HCT116 (cell line): ENCODE measurements at regions not wholly inside any gene's neighbourhood (a gene's known extent, or its start where the extent isn't known, plus 50 kb on each side); places are given as distances from the start of the nearest gene placed in this dataset.

Experiments
- ATAC-seq: fragments of 200-7000 bp; cut with Tn5 transposase; 2 replicates; pipeline ENCODE4 v1.9.1; 2020; ENCODE audit warnings: mild to moderate bottlenecking, moderate library complexity
- BruUV-seq: library from RNA; stranded (reverse); fragments of 400-500 nt; replicated peaks from 2 replicates; lab custom pipeline; 2021; lab: Mats Ljungman, UMichigan
- CTCF ChIA-PET: fragments of 300-600 bp; sonication (Branson Sonifier 250); formaldehyde crosslinking; loops from one replicate; lab custom pipeline; 2021; ENCODE audit warnings: antibody characterized with exemption; lab: Charles Lee
- POLR2A ChIA-PET: fragments of 300-600, 350-600 bp; sonication (Branson Sonifier 250); formaldehyde crosslinking; loops from one replicate; lab custom pipeline; 2021; ENCODE audit warnings: antibody characterized with exemption; lab: Charles Lee
- RAD21 ChIA-PET, 2 experiments: fragments of 300-600 bp; sonication (Branson Sonifier 250); formaldehyde crosslinking; loops; one replicate each; lab custom pipeline; 2023; ENCODE audit warnings: low total read pairs in 2 of 2; ENCODE audit not compliant: uncharacterized antibody in 2 of 2, unreplicated experiment in 2 of 2, low non-redundant PET in 1 of 2; lab: Charles Lee
- DNase-seq: peaks from one replicate; pipeline ENCODE4 v3.0.0-alpha.2; 2010; ENCODE audit warnings: low read depth, low spot score
- H2AFZ ChIP-seq: fragments of 200-600 bp; shearing (Covaris generic), sonication (generic); 2 replicates; pipeline ENCODE4 v1.6.1; 2017; ENCODE audit warnings: low read depth, mixed run types, mixed read lengths, antibody characterized with exemption, low read length; ENCODE audit not compliant: poor library complexity, severe bottlenecking
- H3K27ac ChIP-seq: 2 replicates; pipeline ENCODE4 v1.5.1; 2012; ENCODE audit warnings: low read depth, low read length
- H3K27me3 ChIP-seq: fragments of 200-600 bp; sonication (generic); 2 replicates; pipeline ENCODE4 v1.6.1; 2016; ENCODE audit warnings: mixed run types, low read length, mixed read lengths; ENCODE audit not compliant: insufficient read depth
- H3K36me3 ChIP-seq, 2 experiments: fragments of 200-500 bp in 1 of 2; fragments of 200-600 bp in 1 of 2; sonication (Bioruptor generic) in 1 of 2; sonication (generic) in 1 of 2; 2 replicates each; pipeline versions ENCODE4 v1.5.1 to v1.6.1; 2014 to 2016; ENCODE audit warnings: low read length in 2 of 2, inconsistent platforms in 1 of 2, mixed read lengths in 1 of 2, mixed run types in 1 of 2; ENCODE audit not compliant: insufficient read depth in 2 of 2, control insufficient read depth in 1 of 2
- H3K4me1 ChIP-seq, 2 experiments: fragments of 200-600 bp in 1 of 2; sonication (generic) in 1 of 2; 2 replicates each; pipeline versions ENCODE4 v1.5.1 to v1.6.1; 2012 to 2017; ENCODE audit warnings: low read length in 2 of 2, inconsistent platforms in 1 of 2, mild to moderate bottlenecking in 1 of 2, mixed read lengths in 1 of 2, mixed run types in 1 of 2, moderate library complexity in 1 of 2; ENCODE audit not compliant: insufficient read depth in 2 of 2, control insufficient read depth in 1 of 2
- H3K4me2 ChIP-seq: fragments of 200-600 bp; sonication (generic); 2 replicates; pipeline ENCODE4 v1.6.1; 2017; ENCODE audit warnings: mixed run types, low read length, mixed read lengths
- H3K4me3 ChIP-seq, 2 experiments: fragments of 200-600 bp in 1 of 2; sonication (generic) in 1 of 2; replicated peaks in 1 of 2; 2 replicates each; pipeline ENCODE4 v1.5.1; 2011 to 2016; ENCODE audit warnings: low read length in 2 of 2, control low read depth in 1 of 2, low read depth in 1 of 2, mild to moderate bottlenecking in 1 of 2, mixed read lengths in 1 of 2, mixed run types in 1 of 2
- H3K79me2 ChIP-seq: fragments of 200-600 bp; sonication (generic); 2 replicates; pipeline ENCODE4 v1.6.1; 2017; ENCODE audit warnings: mild to moderate bottlenecking, mixed run types, low read length, moderate library complexity, mixed read lengths; ENCODE audit not compliant: insufficient read depth
- H3K9ac ChIP-seq: fragments of 200-600 bp; sonication (generic); 2 replicates; pipeline ENCODE4 v1.6.1; 2016; ENCODE audit warnings: low read length, mixed read lengths
- H3K9me2 ChIP-seq: fragments of 200-600 bp; sonication (generic), shearing (Covaris generic); 2 replicates; pipeline ENCODE4 v1.6.1; 2017; ENCODE audit warnings: mixed run types, mild to moderate bottlenecking, moderate library complexity; ENCODE audit not compliant: insufficient read depth
- H3K9me3 ChIP-seq, 2 experiments: fragments of 200-500 bp in 1 of 2; fragments of 200-600 bp in 1 of 2; sonication (Bioruptor generic) in 1 of 2; sonication (generic) in 1 of 2; 2 replicates each; pipeline ENCODE4 v1.6.1; 2014 to 2017; ENCODE audit warnings: low read length in 2 of 2, mixed read lengths in 2 of 2, inconsistent platforms in 1 of 2, low read depth in 1 of 2, mild to moderate bottlenecking in 1 of 2, mixed run types in 1 of 2, moderate library complexity in 1 of 2; ENCODE audit not compliant: control insufficient read depth in 1 of 2, insufficient read depth in 1 of 2
- H4K20me1 ChIP-seq: fragments of 200-600 bp; sonication (generic), shearing (Covaris generic); 2 replicates; pipeline ENCODE4 v1.6.1; 2017; ENCODE audit warnings: mixed run types, mild to moderate bottlenecking, moderate library complexity; ENCODE audit not compliant: insufficient read depth
- CBX3 ChIP-seq: IDR thresholded peaks from 2 replicates; pipeline ENCODE4 v1.6.1; 2012; ENCODE audit warnings: low read depth
- ELF1 ChIP-seq: IDR thresholded peaks from 2 replicates; pipeline ENCODE4 v1.6.1; 2012; ENCODE audit warnings: low read depth, borderline replicate concordance
- EZH2phosphoT487 ChIP-seq: fragments of 200-600 bp; IDR thresholded peaks from 2 replicates; pipeline ENCODE4 v1.6.1; 2018; ENCODE audit warnings: antibody characterized with exemption, borderline replicate concordance
- MAX ChIP-seq: IDR thresholded peaks from 2 replicates; pipeline ENCODE4 v1.6.1; 2012
- POLR2A ChIP-seq: IDR thresholded peaks from 2 replicates; pipeline ENCODE4 v1.7.0; 2011; ENCODE audit warnings: borderline replicate concordance; ENCODE audit not compliant: insufficient read depth, insufficient read length; ENCODE audit errors: extremely low read depth
- POLR2AphosphoS5 ChIP-seq: IDR thresholded peaks from 2 replicates; pipeline ENCODE4 v1.6.1; 2011; ENCODE audit warnings: mild to moderate bottlenecking, low read depth, low read length, moderate library complexity
- RAD21 ChIP-seq: IDR thresholded peaks from 2 replicates; pipeline ENCODE4 v1.6.1; 2012; ENCODE audit warnings: low read depth, mild to moderate bottlenecking
- SIN3A ChIP-seq: IDR thresholded peaks from 2 replicates; pipeline ENCODE4 v1.6.1; 2012; ENCODE audit warnings: low read depth
- TCF7L2 ChIP-seq: IDR thresholded peaks from 2 replicates; pipeline ENCODE4 v1.7.0; 2011; ENCODE audit warnings: borderline replicate concordance, inconsistent platforms; ENCODE audit not compliant: insufficient read depth, insufficient read length; ENCODE audit errors: extremely low read depth
- YY1 ChIP-seq: IDR thresholded peaks from 2 replicates; pipeline ENCODE4 v1.6.1; 2011; ENCODE audit warnings: low read length, low read depth, moderate library complexity, mild to moderate bottlenecking; ENCODE audit not compliant: insufficient replicate concordance; ENCODE audit errors: extremely low read depth
- ZFX ChIP-seq: fragments of 450-650 bp; IDR thresholded peaks from 2 replicates; pipeline ENCODE4 v1.6.1; 2017
- ZNF274 ChIP-seq: fragments of 200-500 bp; sonication (Bioruptor generic); IDR thresholded peaks from 2 replicates; pipeline ENCODE4 v1.6.1; 2014; ENCODE audit warnings: mild to moderate bottlenecking, low read depth, low read length, inconsistent platforms
- intact Hi-C: fragments of 100-400 bp; cut with micrococcal nuclease; formaldehyde crosslinking; loops from 2 replicates; pipeline ENCODE4 v1.10.0; 2022
- TF ChIP-seq, protein P1 (sequence below): IDR thresholded peaks from 2 replicates; pipeline ENCODE4 v1.6.1; 2011; ENCODE audit warnings: mild to moderate bottlenecking, low read length, moderate library complexity; ENCODE audit not compliant: insufficient replicate concordance; ENCODE audit errors: extremely low read depth
- TF ChIP-seq, protein P2 (sequence below): IDR thresholded peaks from 2 replicates; pipeline ENCODE4 v1.6.1; 2012; ENCODE audit warnings: low read depth

GRCh38 chr16:60302261-60302660 lies 1568.1 kb upstream of the GOT2 start (continued):
- TF ChIP-seq, protein P1, sequence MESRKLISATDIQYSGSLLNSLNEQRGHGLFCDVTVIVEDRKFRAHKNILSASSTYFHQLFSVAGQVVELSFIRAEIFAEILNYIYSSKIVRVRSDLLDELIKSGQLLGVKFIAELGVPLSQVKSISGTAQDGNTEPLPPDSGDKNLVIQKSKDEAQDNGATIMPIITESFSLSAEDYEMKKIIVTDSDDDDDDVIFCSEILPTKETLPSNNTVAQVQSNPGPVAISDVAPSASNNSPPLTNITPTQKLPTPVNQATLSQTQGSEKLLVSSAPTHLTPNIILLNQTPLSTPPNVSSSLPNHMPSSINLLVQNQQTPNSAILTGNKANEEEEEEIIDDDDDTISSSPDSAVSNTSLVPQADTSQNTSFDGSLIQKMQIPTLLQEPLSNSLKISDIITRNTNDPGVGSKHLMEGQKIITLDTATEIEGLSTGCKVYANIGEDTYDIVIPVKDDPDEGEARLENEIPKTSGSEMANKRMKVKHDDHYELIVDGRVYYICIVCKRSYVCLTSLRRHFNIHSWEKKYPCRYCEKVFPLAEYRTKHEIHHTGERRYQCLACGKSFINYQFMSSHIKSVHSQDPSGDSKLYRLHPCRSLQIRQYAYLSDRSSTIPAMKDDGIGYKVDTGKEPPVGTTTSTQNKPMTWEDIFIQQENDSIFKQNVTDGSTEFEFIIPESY = no peak
- TF ChIP-seq EZH2phosphoT487 = no peak

- no peaks in the 10 kb centered on the region for H3K79me2 ChIP-seq
- ChIA-PET CTCF (no interaction called here), POLR2A (no interaction called here)
- peaks cover 5 to 24% of the 10 kb centered on the region in 2 experiments; a peak in 2 of 4 replicates for H3K9me3 ChIP-seq
- ATAC-seq = no peak
- TF ChIP-seq ELF1 = no peak
- TF ChIP-seq, all 23 proteins: peak for 0
- RAD21 ChIA-PET = no interaction called here
- no peak overlapping the region for H3K4me2 ChIP-seq
- intact Hi-C loops = no loop called here
- no peaks in the 10 kb centered on the region for H3K36me3 ChIP-seq
- H3K4me1 ChIP-seq = no peaks in the 10 kb centered on the region
- no TSS peak for BruUV-seq
- H3K27me3 ChIP-seq = no peaks in the 10 kb centered on the region
- H3K27ac ChIP-seq = no peak overlapping the region
- no peaks in the 10 kb centered on the region for H3K9me2 ChIP-seq
- no peaks in the 10 kb centered on the region for H4K20me1 ChIP-seq
- no peak overlapping the region for H3K9ac ChIP-seq
- no peak overlapping the region for H2AFZ ChIP-seq
- DNase-seq = no peak
- no peak overlapping the region for H3K4me3 ChIP-seq
Measured at GRCh38 chr16:60299241-60299776, 1565.2 kb upstream of the GOT2 start.

DNA sequence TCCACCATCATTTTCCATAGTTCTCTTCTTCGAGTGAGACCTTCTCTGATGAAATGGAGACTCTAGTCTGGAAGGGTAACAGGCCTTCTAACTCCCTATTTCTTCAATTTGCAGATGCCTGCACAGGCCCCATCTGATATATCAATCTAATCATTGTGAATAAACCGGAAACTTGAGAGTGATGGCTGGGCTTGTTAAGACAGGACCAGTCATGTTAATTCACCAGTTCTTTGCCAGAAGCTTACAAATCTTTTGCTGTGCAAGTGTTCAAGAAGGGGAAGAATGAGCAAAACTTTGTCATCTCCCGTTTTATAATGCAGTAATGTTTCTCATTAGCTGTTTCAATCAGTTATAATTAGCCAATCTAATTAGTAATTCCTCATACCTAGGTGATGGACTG lies 1561.3 kb upstream of the GOT2 start:
- H3K9me2 ChIP-seq = no peaks in the 10 kb centered on the region
- no peaks in the 10 kb centered on the region for H3K36me3 ChIP-seq
- no peaks in the 10 kb centered on the region for H3K79me2 ChIP-seq
- intact Hi-C loops = no loop called here
- ChIA-PET POLR2A (no interaction called here), CTCF (no interaction called here), RAD21 (no interaction called here)
- H3K4me2 ChIP-seq = no peak overlapping the region
- no peaks in the 10 kb centered on the region for H4K20me1 ChIP-seq
- no peak for ATAC-seq
- H3K9me3 ChIP-seq = peaks cover 5 to 24% of the 10 kb centered on the region in 2 experiments; a peak in 2 of 4 replicates
- H3K27me3 ChIP-seq = no peaks in the 10 kb centered on the region
- no peak for TF ChIP-seq SIN3A
- TF ChIP-seq MAX = no peak
- no peak for TF ChIP-seq ZNF274
- TF ChIP-seq TCF7L2 = no peak
- TF ChIP-seq POLR2AphosphoS5 = no peak
- no peak for TF ChIP-seq POLR2A
- no peak for TF ChIP-seq CBX3
- TF ChIP-seq, protein P2, sequence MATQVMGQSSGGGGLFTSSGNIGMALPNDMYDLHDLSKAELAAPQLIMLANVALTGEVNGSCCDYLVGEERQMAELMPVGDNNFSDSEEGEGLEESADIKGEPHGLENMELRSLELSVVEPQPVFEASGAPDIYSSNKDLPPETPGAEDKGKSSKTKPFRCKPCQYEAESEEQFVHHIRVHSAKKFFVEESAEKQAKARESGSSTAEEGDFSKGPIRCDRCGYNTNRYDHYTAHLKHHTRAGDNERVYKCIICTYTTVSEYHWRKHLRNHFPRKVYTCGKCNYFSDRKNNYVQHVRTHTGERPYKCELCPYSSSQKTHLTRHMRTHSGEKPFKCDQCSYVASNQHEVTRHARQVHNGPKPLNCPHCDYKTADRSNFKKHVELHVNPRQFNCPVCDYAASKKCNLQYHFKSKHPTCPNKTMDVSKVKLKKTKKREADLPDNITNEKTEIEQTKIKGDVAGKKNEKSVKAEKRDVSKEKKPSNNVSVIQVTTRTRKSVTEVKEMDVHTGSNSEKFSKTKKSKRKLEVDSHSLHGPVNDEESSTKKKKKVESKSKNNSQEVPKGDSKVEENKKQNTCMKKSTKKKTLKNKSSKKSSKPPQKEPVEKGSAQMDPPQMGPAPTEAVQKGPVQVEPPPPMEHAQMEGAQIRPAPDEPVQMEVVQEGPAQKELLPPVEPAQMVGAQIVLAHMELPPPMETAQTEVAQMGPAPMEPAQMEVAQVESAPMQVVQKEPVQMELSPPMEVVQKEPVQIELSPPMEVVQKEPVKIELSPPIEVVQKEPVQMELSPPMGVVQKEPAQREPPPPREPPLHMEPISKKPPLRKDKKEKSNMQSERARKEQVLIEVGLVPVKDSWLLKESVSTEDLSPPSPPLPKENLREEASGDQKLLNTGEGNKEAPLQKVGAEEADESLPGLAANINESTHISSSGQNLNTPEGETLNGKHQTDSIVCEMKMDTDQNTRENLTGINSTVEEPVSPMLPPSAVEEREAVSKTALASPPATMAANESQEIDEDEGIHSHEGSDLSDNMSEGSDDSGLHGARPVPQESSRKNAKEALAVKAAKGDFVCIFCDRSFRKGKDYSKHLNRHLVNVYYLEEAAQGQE = no peak
- TF ChIP-seq RAD21 = no peak
- no peak for TF ChIP-seq YY1
- no peak for TF ChIP-seq ZFX
- BruUV-seq = no TSS peak
- no peak overlapping the region for H3K4me3 ChIP-seq
- DNase-seq = no peak
- no peaks in the 10 kb centered on the region for H3K4me1 ChIP-seq
- H2AFZ ChIP-seq = no peak overlapping the region
- H3K9ac ChIP-seq = no peak overlapping the region
- H3K27ac ChIP-seq = no peak overlapping the region
